ENCODE measurements at regions not wholly inside any gene's neighbourhood (a gene's known extent, or its start where the extent isn't known, plus 50 kb on each side); places are given as distances from the start of the nearest gene placed in this dataset.

DNA sequence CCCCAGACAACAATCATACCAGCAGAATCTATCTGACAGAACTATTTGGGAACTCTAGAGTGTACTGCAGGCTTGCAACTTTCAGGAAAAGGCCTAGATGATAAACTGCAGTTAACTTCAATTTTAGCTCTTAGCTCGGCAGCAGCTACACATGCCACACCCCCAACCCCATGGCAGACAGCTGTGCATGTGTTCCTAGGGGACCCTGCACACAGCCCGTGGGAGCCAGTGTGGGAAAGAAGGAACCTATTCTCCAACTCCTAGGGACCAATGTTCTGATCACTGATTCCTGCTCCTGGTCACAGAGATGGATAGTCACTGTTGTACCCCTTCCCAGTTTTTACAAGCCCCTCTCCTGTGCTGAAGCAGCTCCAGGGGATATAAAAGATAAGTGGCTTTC is 179.6 kb downstream of the DRD1 start:
- no peak overlapping the region for H3K4me3 ChIP-seq
- no peaks in the 10 kb centered on the region for H3K4me1 ChIP-seq (ENCODE audit: insufficient read depth)
- DNase-seq = no peak
- H3K36me3 ChIP-seq = no peaks in the 10 kb centered on the region
- H3K9me3 ChIP-seq = no peaks in the 10 kb centered on the region
- no peak for TF ChIP-seq POLR2A (IDR thresholded peaks at IDR 0.05)
- TF ChIP-seq EP300 (IDR thresholded peaks at IDR 0.05) = no peak
- TF ChIP-seq, protein P1, sequence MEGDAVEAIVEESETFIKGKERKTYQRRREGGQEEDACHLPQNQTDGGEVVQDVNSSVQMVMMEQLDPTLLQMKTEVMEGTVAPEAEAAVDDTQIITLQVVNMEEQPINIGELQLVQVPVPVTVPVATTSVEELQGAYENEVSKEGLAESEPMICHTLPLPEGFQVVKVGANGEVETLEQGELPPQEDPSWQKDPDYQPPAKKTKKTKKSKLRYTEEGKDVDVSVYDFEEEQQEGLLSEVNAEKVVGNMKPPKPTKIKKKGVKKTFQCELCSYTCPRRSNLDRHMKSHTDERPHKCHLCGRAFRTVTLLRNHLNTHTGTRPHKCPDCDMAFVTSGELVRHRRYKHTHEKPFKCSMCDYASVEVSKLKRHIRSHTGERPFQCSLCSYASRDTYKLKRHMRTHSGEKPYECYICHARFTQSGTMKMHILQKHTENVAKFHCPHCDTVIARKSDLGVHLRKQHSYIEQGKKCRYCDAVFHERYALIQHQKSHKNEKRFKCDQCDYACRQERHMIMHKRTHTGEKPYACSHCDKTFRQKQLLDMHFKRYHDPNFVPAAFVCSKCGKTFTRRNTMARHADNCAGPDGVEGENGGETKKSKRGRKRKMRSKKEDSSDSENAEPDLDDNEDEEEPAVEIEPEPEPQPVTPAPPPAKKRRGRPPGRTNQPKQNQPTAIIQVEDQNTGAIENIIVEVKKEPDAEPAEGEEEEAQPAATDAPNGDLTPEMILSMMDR (IDR thresholded peaks at IDR 0.05) = no peak
- no peak overlapping the region for H3K27ac ChIP-seq
- WGBS, 3 donors = 17 to 49% (median 23%) methylated on average over 2 of the region's 2 CpGs
- no peaks in the 10 kb centered on the region for H3K27me3 ChIP-seq
- intact Hi-C loops (cut with DNase I) = no loop called here

DNA sequence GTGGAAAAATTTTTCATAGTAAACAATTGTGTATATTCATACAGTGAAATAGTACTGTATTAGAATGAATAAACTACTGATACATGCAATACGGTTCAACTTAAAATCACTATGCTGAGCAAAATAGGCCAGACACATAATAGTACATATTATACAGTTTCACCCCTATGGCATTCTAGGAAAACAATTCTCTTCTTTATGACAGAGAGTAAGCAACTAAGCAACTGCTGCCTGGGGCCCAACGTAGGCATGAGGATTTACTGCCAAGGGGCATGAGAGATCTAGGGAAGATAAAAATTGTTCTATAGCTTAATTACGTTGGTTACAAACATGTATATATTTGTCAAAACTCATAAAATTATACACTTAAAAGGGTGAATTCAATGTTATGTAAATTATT is 180.2 kb downstream of the DRD1 start:
- Histone ChIP-seq H3K4me3 (no peak overlapping the region), H3K4me1 (ENCODE audit: insufficient read depth) (no peaks in the 10 kb centered on the region), H3K9me3 (no peaks in the 10 kb centered on the region), H3K27ac (no peak overlapping the region), H3K36me3 (no peaks in the 10 kb centered on the region), H3K27me3 (no peaks in the 10 kb centered on the region)
- intact Hi-C loops (cut with DNase I) = no loop called here
- 72 to 84% (median 83%) methylated on average over 3 of the region's 3 CpGs for WGBS, 3 donors
- TF ChIP-seq, protein P1 (IDR thresholded peaks at IDR 0.05) = no peak
- TF ChIP-seq POLR2A (IDR thresholded peaks at IDR 0.05) (no peak), EP300 (IDR thresholded peaks at IDR 0.05) (no peak)
- no peak for DNase-seq

DNA sequence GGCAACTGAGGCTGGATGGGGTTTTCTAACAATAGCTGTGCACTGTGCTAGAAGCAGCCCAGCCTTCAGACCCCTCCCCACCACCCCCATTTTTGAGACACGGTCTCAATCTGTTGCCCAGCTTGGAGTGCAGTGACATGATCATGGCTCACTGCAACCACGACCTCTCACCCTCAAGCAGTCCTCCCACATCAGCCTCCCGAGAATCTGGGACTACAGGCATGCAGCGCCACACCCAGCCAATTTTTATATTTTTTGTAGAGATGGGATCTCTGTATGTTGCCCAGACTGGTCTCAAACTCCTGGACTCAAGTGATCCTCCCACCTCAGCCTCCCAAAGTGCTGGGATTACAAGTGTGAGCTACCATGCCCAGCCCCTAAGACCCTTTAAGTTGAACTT is 182.5 kb downstream of the DRD1 start:
- H3K27me3 ChIP-seq = no peaks in the 10 kb centered on the region

DNA sequence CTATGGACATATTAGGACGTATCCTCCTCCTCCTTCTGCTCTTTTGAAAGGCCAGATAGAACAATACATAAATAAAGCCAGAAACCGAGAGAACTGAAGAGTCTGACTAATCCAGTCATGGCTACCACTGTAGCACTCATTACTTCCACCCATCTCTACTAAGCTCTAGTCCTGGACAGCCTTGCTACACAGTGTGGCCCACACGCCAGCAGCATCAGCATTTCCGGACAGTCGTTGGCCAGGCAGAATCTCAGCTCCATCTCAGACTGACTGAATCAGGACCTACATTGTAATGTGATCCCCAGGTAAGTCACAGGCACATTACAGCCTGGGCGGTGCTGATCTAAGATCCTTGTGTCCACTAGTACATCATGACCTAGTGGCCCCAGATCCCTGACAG is 182.9 kb downstream of the DRD1 start:
- Histone ChIP-seq H3K27ac (no peak overlapping the region), H3K4me3 (no peak overlapping the region), H3K27me3 (no peaks in the 10 kb centered on the region), H3K4me1 (ENCODE audit: insufficient read depth) (no peaks in the 10 kb centered on the region), H3K9me3 (no peaks in the 10 kb centered on the region), H3K36me3 (no peaks in the 10 kb centered on the region)
- intact Hi-C loops (cut with DNase I) = no loop called here
- no peak for DNase-seq
- TF ChIP-seq, protein P1 (IDR thresholded peaks at IDR 0.05) = no peak
- 40 to 50% (median 43%) methylated on average over 6 of the region's 6 CpGs for WGBS, 3 donors

More for the DNA sequence above, 182.5 kb downstream of the DRD1 start:
- no peaks in the 10 kb centered on the region for H3K9me3 ChIP-seq
- WGBS, 3 donors = 56 to 64% (median 62%) methylated on average over 4 of the region's 4 CpGs
- no peaks in the 10 kb centered on the region for H3K36me3 ChIP-seq
- no peak overlapping the region for H3K27ac ChIP-seq
- no peak for DNase-seq
- intact Hi-C loops (cut with DNase I) = no loop called here
- no peaks in the 10 kb centered on the region for H3K4me1 ChIP-seq (ENCODE audit: insufficient read depth)
- H3K4me3 ChIP-seq = no peak overlapping the region
- TF ChIP-seq POLR2A (IDR thresholded peaks at IDR 0.05) = no peak
- TF ChIP-seq, protein P1 (IDR thresholded peaks at IDR 0.05) = no peak
- TF ChIP-seq EP300 (IDR thresholded peaks at IDR 0.05) = no peak

DNA sequence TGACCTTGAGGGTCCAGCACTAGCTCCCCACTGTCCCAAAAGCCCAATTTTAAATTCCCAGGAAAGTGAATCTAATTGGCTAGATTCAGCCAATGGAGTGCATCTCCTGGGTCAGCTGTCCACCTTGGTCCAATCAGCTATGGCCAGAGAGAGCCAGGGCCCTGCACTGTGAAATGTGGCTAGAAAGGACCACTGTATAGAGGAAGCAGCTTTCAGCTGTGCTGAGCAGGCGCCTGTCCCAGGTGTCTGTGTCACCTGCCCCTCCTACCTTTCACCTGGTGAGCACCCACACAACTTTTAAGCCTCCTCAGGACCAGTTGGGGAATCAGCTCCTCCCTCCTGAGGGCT is 186.2 kb downstream of the DRD1 start:
- H3K4me3 ChIP-seq = no peak overlapping the region
- no peak overlapping the region for H3K27ac ChIP-seq
- H3K36me3 ChIP-seq = no peaks in the 10 kb centered on the region
- no peaks in the 10 kb centered on the region for H3K4me1 ChIP-seq (ENCODE audit: insufficient read depth)
- no peak for TF ChIP-seq EP300 (IDR thresholded peaks at IDR 0.05)
- TF ChIP-seq, protein P1 (IDR thresholded peaks at IDR 0.05) = no peak
- no peak for TF ChIP-seq POLR2A (IDR thresholded peaks at IDR 0.05)
- no peaks in the 10 kb centered on the region for H3K9me3 ChIP-seq
- whole genome bisulfite sequencing, 3 donors = 60 to 83% (median 66%) methylated on average over 1 of the region's 1 CpG
- intact Hi-C loops (cut with DNase I) = no loop called here
- DNase-seq = no peak
- H3K27me3 ChIP-seq = no peaks in the 10 kb centered on the region

Measured in ovary (tissue), 7 donors.